ENCODE measurements at regions not wholly inside any gene's neighbourhood (a gene's known extent, or its start where the extent isn't known, plus 50 kb on each side); places are given as distances from the start of the nearest gene placed in this dataset.
"Not testable (repeated sequence)": the region's sequence is repeated elsewhere in the genome, so short reads cannot be mapped to it uniquely, and the experiment has no call there.

- DNase-seq: no peak
Measured at GRCh38 chr7:16130111-16131110, 290.9 kb downstream of the CRPPA start.

- DNase-seq: no peak
Measured at GRCh38 chr7:16129431-16130110, 291.8 kb downstream of the CRPPA start.

DNA sequence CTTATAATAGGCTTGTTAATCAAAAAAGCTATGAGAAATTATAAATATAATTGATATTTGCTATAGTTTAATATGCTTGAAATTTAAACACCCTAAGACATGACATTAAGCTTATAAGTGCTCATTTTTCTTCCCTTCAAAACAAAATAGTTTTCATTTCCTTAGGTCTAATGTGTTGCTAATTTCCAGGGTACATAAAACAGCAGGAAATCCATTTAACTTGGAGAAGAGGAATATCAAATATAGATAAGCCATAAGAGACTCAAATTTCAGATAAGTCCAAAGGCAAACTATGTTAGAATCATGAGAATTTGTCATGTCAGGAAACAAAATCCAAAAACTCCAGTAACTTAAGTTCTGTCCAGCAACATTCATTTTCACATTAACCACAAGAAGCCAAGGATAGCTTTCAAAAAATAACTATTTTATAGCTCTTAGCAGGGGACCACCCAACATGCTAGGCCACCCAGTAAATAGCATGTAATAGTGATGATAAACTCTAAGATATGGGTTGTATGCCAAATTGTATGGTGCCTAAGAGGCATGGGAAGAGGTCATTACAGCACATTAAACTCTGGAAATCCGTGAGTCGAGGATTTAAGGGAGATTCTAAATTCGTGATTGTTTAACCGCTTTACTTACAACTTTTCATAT, 298.1 kb downstream of the CRPPA start:
- no peak for DNase-seq

GRCh38 chr7:16121876-16122390, 299.4 kb downstream of the CRPPA start:
- no peak for DNase-seq

GRCh38 chr7:16115374-16115773, 306.0 kb downstream of the CRPPA start:
- no peak for DNase-seq

- DNase-seq: no peak
Measured at GRCh38 chr7:16114633-16115032, 306.7 kb downstream of the CRPPA start.

GRCh38 chr7:16114071-16114470, 307.3 kb downstream of the CRPPA start:
- DNase-seq: no peak

DNA sequence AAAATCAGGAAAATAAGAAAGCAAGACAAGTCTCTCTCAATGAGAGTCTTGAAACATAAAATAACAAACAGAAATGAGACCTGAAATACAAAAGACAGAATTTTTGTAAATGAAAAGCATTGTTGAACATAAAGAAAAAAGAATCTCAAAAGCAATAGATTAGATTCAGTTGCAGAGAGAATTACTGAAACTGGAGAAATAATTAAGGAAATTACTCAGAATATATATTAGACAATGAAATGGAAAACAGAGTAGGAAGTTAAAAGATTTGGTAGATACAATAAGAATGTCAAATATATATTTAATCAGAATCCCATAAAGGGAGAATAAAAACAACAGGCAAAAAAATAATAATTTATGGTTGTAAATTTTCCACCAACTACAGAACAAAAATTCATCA, 308.3 kb downstream of the CRPPA start:
- no peak for DNase-seq

DNA sequence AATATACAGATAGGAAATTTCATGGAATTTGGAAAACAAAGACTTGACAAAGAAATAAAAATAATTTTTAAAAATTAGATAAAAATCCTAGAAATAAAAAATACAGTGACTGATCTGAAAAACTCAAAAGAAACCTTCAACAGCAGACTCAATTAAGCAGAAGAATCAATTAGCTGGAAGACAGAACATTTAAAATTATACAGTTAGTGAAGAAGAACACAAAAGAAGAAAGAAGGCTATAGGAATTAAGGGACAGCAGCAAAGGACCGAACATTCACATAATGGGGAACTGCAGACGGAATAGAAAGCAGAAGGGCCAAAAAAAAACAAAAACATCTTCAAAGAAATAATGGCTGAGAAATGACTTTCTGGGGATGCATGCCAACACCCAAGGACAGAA, 314.5 kb downstream of the CRPPA start:
- DNase-seq: no peak

DNA sequence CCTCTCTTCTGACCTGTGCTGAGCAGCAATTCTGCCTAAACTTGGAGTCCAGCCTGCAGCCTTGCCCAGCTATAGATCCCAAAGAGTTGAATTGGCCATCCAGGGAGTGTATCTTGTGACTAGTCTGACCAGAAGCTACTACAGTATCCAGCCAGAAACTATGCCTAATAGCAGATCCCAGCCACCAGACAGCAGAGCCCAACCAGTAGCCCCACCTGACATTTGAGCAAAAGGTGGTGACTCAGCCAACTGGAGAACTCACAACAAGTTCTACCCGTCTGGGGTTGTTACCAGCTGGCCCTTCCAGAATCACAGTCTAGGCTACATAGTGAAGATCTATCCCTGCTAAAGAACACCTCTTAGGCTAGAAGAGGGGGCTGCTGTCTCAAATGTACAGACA, 315.0 kb downstream of the CRPPA start:
- DNase-seq: no peak

GRCh38 chr7:16099302-16099849, 322.0 kb downstream of the CRPPA start:
- DNase-seq: no peak

DNA sequence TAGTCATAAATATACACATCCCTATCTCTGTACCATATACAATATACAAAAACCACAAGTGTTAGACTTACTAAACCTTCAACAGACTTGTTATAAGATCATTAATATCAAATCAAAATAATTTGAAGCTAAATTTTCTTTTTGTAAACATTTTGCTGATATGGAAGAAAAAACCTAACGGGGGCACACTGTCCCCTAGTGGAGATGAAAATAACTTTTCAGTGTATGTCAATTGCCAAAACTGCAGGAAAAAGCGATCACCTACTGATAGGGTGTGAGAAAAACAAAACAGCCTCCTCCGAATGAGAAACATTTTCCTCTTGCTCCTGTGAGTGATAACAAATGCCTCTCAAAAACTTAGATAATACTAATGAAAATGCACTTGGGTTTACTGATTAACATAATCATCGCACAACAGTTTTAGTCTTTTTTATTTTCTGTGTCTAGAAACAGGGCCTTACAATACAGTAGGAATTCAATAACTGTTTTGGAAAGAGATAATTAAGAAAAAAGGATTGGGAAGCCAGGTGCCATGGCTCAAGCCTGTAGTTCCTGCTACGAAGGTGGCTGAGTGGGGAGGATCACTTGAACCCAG, 322.7 kb downstream of the CRPPA start:
- DNase-seq: no peak

DNA sequence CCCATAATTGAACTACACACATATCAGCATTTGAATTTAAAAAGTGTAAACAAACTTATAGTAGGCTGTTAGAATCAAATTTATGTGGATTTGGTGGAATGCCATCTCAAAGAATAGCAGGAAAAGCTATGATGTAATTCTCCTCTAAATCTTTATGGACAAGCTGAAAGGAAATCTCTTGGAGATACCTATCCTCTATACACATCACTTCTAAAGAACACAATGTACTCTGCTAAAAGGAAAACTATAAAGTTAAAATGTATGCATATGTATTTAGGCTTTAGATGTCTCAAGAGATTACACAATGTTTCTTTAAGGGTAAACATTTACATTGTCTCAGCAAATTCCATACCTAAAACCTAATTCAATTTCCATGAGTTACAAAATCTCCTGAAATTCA, 323.3 kb downstream of the CRPPA start:
- no peak for DNase-seq

DNA sequence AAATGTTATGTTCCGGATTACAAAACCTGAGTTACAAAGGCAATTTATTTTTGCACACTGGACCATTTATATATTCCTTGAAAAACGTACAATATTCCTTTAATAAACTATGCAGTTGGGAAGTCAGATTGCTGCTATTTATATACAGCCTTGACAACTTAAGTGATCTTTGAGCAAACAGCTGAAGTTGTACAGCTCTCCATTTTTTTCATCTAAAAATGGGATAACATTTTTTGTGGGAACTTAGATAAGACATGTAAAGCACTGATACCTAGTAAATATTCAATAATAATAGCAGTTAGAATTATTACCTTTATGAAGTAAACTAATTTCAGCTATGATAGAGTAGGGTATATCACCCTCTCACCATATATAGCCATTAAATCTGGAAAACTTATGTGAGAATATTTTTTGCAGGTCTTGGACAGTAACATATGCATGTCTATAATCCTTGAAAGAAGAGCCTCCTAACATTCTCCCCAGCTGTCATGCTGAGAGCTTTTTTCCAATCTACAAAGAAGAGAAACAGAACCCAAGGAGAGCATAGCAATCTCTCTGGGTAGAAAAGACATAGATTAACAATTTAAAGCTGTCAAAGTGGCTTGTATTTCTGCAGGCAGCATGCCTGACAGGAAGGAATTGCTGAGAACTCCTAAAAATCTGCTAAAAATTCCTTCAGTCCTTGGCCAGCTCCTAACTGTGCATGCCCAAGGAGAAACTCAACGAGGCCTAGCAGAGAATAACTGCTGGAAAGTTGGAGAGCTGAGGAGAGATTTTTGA, 326.0 kb downstream of the CRPPA start:
- DNase-seq: no peak

DNA sequence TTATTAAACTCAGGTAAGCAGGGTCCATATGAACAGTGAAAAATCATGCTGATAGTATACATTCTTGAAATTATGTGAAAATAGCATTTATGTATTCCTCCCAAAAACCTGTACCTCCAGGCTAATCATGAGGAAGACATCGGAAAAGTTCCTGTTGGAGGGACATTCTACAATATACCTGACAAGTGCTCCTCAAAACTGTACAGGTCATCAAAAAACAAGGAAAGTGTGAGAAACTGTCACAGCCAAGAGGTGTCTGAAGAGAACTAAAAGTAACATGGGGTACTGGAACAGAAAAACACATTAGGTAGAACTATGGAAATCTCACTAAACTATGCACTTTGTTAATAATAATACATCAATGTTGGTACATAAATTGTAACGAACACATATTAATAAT, 326.7 kb downstream of the CRPPA start:
- no peak for DNase-seq

DNA sequence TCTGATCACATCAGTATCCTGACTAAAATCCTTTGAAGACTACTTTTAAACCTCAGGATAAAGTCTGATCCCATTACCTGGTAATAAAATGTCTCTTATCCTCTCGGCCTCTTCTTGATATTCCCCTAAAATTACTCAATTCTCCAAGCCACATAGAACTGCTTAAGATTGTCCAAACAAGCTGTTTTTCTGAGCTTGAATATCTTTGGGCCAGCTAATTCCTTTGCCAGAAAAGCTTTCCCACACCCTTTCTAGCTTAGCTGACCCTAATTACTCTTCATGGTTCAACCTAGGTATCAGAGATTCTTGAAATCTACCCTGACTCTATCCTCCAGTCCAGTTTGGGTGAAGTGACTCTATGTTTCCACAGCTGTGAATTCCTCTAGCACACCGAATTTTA, 328.6 kb downstream of the CRPPA start:
- DNase-seq: no peak

DNA sequence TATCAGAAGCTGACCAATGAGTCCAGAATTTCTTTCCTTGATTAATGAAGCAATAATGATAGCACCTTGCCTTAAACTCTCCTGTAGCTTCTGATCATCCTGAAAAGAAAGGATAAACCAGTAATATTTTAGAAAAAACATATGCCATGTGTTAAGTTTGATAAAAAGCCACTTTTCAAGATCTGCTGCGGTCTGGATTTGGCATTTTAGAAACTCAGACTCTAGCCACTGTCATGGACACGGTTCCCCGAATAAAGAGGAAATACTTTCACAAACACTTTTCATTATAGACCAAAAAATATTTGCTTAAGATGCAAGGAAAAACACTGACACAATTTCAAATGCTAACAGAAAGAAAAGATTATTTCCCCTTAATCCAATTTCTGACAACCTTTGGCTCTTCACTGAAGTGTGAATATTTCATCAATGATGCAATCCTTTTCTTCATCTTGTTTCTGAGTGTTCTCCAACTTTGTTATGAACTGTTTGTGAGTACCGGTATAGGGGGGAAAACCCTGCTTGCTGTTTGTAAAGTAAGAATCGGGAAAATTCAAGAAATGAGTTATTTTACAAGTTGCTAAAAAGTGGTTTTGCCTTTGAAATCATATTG, 329.5 kb downstream of the CRPPA start:
- no peak for DNase-seq

- DNase-seq: no peak
Measured at GRCh38 chr7:16089801-16090200, 331.5 kb downstream of the CRPPA start.

GRCh38 chr7:16089191-16089590, 332.1 kb downstream of the CRPPA start:
- DNase-seq: no peak

GRCh38 chr7:16086743-16087142, 334.6 kb downstream of the CRPPA start:
- no peak for DNase-seq

DNA sequence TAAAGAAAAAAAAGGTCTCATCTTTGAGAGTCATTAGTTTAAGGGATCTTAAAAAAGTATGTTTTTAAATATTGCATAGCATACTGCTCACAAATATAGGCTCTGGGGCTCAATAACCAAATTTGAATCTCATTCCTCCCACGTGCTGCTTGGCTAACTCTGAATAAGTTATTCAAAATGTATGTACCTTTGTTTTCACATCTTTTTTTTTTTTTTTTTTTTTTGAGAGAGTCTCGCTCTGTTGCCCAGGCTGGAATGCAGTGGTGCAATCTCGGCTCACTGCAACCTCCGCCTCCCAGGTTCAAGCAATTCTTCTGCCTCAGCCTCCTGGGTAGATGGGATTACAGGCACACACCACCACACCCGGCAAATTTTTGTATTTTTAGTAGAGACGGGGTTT, 335.6 kb downstream of the CRPPA start:
- DNase-seq: not testable (repeated sequence)
